GM19351 (cell line): ENCODE measurements at regions not wholly inside any gene's neighbourhood (a gene's known extent, or its start where the extent isn't known, plus 50 kb on each side); places are given as distances from the start of the nearest gene placed in this dataset.

Source experiments
- ATAC-seq: cut with Tn5 transposase; IDR thresholded peaks from one replicate; pipeline ENCODE4 v1.9.1; 2021; ENCODE audit warnings: mild to moderate bottlenecking, moderate library complexity; ENCODE audit not compliant: unreplicated experiment

DNA sequence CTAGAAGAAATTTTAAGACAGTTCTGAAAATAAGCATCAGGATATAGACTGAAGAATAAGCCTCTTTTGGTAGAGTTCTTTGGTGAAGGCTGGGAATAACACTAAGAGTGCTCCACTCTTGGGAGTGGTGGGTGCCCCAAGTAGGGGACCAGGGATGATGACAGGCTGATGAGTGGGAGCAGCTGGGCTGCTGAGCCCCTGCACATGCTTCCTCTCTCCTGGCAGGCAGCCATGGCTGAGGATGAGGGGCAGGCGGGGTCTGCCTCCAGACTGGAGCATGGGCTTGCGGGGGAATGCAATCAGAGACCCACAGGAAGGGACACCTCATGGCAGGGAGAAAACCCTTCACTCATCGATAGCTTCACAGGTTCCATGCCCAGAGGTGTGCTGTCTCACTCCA is 72.6 kb upstream of the RORA start:
- ATAC-seq: no peak

- no peak for ATAC-seq
These were observed 70.1 kb upstream of the RORA start for GRCh38 chr15:61299075-61299763.

- ATAC-seq: no peak
These were observed 66.1 kb upstream of the RORA start for GRCh38 chr15:61295239-61295638.

DNA sequence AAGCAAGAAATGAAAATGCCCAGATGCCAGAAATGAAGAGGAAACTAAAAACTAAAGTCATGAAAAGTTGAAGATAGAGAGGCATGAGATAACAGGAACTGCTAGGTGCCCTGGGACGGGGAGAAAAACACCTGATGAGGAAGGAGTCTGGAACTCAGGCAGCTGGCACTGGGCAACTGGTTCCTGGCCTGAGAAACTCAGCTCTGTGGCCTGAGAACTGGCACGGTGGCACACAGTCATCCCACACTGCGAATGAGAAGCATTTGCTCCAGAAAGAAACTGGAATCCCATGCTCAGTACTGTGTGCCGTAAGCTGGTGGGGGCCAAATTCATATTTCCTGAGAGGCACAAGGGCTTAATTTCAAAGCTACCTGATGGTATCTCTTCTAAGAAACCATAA is 53.6 kb upstream of the RORA start:
- no peak for ATAC-seq

DNA sequence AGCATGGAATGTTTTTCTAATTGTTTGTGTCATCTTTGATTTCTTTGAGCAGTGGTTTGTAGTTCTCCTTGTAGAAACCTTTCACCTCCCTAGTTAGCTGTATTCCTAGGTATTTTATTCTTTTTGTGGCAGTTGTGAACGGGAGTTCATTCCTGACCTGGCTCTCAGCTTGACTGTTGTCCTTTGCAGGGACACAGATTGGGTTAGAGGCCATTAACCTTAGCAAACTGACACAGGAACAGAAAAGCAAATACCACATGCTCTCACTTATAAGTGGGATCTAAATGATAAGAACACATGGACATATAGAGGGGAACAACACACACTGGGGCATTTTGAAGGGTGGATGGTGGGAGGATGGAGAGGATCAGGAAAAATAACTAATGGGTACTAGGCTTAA is 52.2 kb upstream of the RORA start:
- no peak for ATAC-seq
